HL-60 (cell line): ENCODE measurements at regions not wholly inside any gene's neighbourhood (a gene's known extent, or its start where the extent isn't known, plus 50 kb on each side); places are given as distances from the start of the nearest gene placed in this dataset.

Experiments
- CTCF ChIP-seq: IDR thresholded peaks from one replicate; pipeline ENCODE4 v1.5.1; 2011; ENCODE audit warnings: low read length, control low read depth, inconsistent platforms; ENCODE audit not compliant: insufficient read depth
- GABPA ChIP-seq: IDR thresholded peaks from 2 replicates; pipeline ENCODE4 v1.6.1; 2012; ENCODE audit warnings: low read depth
- POLR2AphosphoS5 ChIP-seq: IDR thresholded peaks from 2 replicates; pipeline ENCODE4 v1.6.1; 2012; ENCODE audit warnings: low read depth
- REST ChIP-seq: IDR thresholded peaks from 2 replicates; pipeline ENCODE4 v1.6.1; 2012; ENCODE audit warnings: low read depth; ENCODE audit not compliant: insufficient replicate concordance
- SPI1 ChIP-seq: IDR thresholded peaks from 2 replicates; pipeline ENCODE4 v1.6.1; 2012; ENCODE audit warnings: low read depth, mild to moderate bottlenecking, borderline replicate concordance

GRCh38 chrX:110954428-110955100 is 141.4 kb upstream of the PAK3 start:
- TF ChIP-seq CTCF, result no peak
- no peak for TF ChIP-seq REST
- no peak for TF ChIP-seq GABPA
- TF ChIP-seq POLR2AphosphoS5, result no peak
- TF ChIP-seq SPI1, result no peak
